ENCODE measurements at regions not wholly inside any gene's neighbourhood (a gene's known extent, or its start where the extent isn't known, plus 50 kb on each side); places are given as distances from the start of the nearest gene placed in this dataset.
"Not testable (repeated sequence)": the region's sequence is repeated elsewhere in the genome, so short reads cannot be mapped to it uniquely, and the experiment has no call there.

GRCh38 chr20:30384841-30385240, 872.6 kb upstream of the DEFB115 start:
- POLR2A ChIA-PET; H4K20me1 ChIP-seq (replicated peaks; ENCODE audit: control insufficient read depth, extremely low read depth, insufficient read depth, low read length); H3K4me2 ChIP-seq (ENCODE audit: insufficient read depth, low read length); intact Hi-C loops (cut with micrococcal nuclease); H3K27me3 ChIP-seq (ENCODE audit: control insufficient read depth in 2 of 2, insufficient read depth in 2 of 2, low read length in 2 of 2); BruUV-seq (replicated peaks); CTCF ChIA-PET; H3K9me3 ChIP-seq (replicated peaks; ENCODE audit: control insufficient read depth, insufficient read depth, low read length); H3K27ac ChIP-seq (ENCODE audit: insufficient read depth, low read depth, low read length); H3K9me1 ChIP-seq (replicated peaks; ENCODE audit: control insufficient read depth, extremely low read depth, insufficient read depth, low read length); FAIRE-seq; H3K4me3 ChIP-seq (replicated peaks in 1 of 3; ENCODE audit: insufficient read depth in 1 of 3, low read depth in 1 of 3, low read length in 3 of 3); DNase-seq (ENCODE audit: low read depth, low spot score); dilution Hi-C loops (cut with MboI; ENCODE audit: extremely low pct_ligation_motif_present, low sequenced_read_pairs); H3K9ac ChIP-seq (replicated peaks; ENCODE audit: extremely low read depth, insufficient read depth, low read length); H3K79me2 ChIP-seq (ENCODE audit: control insufficient read depth, insufficient read depth, low read length); H3K36me3 ChIP-seq (ENCODE audit: control insufficient read depth in 2 of 2, extremely low read depth in 1 of 2, insufficient read depth in 2 of 2, low read length in 2 of 2); H2AFZ ChIP-seq (ENCODE audit: low read depth, low read length); H3K4me1 ChIP-seq (ENCODE audit: control insufficient read depth, extremely low read depth, insufficient read depth, low read length): not testable (repeated sequence)

GRCh38 chr20:30386099-30386498, 871.4 kb upstream of the DEFB115 start:
- dilution Hi-C loops (cut with MboI; ENCODE audit: extremely low pct_ligation_motif_present, low sequenced_read_pairs); H3K4me3 ChIP-seq (replicated peaks in 1 of 3; ENCODE audit: insufficient read depth in 1 of 3, low read depth in 1 of 3, low read length in 3 of 3); H3K27me3 ChIP-seq (ENCODE audit: control insufficient read depth in 2 of 2, insufficient read depth in 2 of 2, low read length in 2 of 2); H3K9ac ChIP-seq (replicated peaks; ENCODE audit: extremely low read depth, insufficient read depth, low read length); intact Hi-C loops (cut with micrococcal nuclease); H3K27ac ChIP-seq (ENCODE audit: insufficient read depth, low read depth, low read length); H3K9me3 ChIP-seq (replicated peaks; ENCODE audit: control insufficient read depth, insufficient read depth, low read length); H2AFZ ChIP-seq (ENCODE audit: low read depth, low read length); POLR2A ChIA-PET; CTCF ChIA-PET; BruUV-seq (replicated peaks); H4K20me1 ChIP-seq (replicated peaks; ENCODE audit: control insufficient read depth, extremely low read depth, insufficient read depth, low read length); FAIRE-seq; H3K4me1 ChIP-seq (ENCODE audit: control insufficient read depth, extremely low read depth, insufficient read depth, low read length); H3K4me2 ChIP-seq (ENCODE audit: insufficient read depth, low read length); DNase-seq (ENCODE audit: low read depth, low spot score); H3K36me3 ChIP-seq (ENCODE audit: control insufficient read depth in 2 of 2, extremely low read depth in 1 of 2, insufficient read depth in 2 of 2, low read length in 2 of 2); H3K79me2 ChIP-seq (ENCODE audit: control insufficient read depth, insufficient read depth, low read length); H3K9me1 ChIP-seq (replicated peaks; ENCODE audit: control insufficient read depth, extremely low read depth, insufficient read depth, low read length): not testable (repeated sequence)

- dilution Hi-C loops (cut with MboI; ENCODE audit: extremely low pct_ligation_motif_present, low sequenced_read_pairs); FAIRE-seq; H3K9ac ChIP-seq (replicated peaks; ENCODE audit: extremely low read depth, insufficient read depth, low read length); H2AFZ ChIP-seq (ENCODE audit: low read depth, low read length); DNase-seq (ENCODE audit: low read depth, low spot score); H3K4me3 ChIP-seq (replicated peaks in 1 of 3; ENCODE audit: insufficient read depth in 1 of 3, low read depth in 1 of 3, low read length in 3 of 3); H4K20me1 ChIP-seq (replicated peaks; ENCODE audit: control insufficient read depth, extremely low read depth, insufficient read depth, low read length); H3K27ac ChIP-seq (ENCODE audit: insufficient read depth, low read depth, low read length); H3K4me2 ChIP-seq (ENCODE audit: insufficient read depth, low read length); H3K9me1 ChIP-seq (replicated peaks; ENCODE audit: control insufficient read depth, extremely low read depth, insufficient read depth, low read length); H3K79me2 ChIP-seq (ENCODE audit: control insufficient read depth, insufficient read depth, low read length); H3K9me3 ChIP-seq (replicated peaks; ENCODE audit: control insufficient read depth, insufficient read depth, low read length); POLR2A ChIA-PET; CTCF ChIA-PET; intact Hi-C loops (cut with micrococcal nuclease); BruUV-seq (replicated peaks); H3K27me3 ChIP-seq (ENCODE audit: control insufficient read depth in 2 of 2, insufficient read depth in 2 of 2, low read length in 2 of 2); H3K4me1 ChIP-seq (ENCODE audit: control insufficient read depth, extremely low read depth, insufficient read depth, low read length); H3K36me3 ChIP-seq (ENCODE audit: control insufficient read depth in 2 of 2, extremely low read depth in 1 of 2, insufficient read depth in 2 of 2, low read length in 2 of 2): not testable (repeated sequence)
Measured at GRCh38 chr20:30387823-30388222, 869.6 kb upstream of the DEFB115 start.

GRCh38 chr20:30393523-30393922, 863.9 kb upstream of the DEFB115 start:
- H3K27me3 ChIP-seq (ENCODE audit: control insufficient read depth in 2 of 2, insufficient read depth in 2 of 2, low read length in 2 of 2); H3K4me1 ChIP-seq (ENCODE audit: control insufficient read depth, extremely low read depth, insufficient read depth, low read length); FAIRE-seq; H4K20me1 ChIP-seq (replicated peaks; ENCODE audit: control insufficient read depth, extremely low read depth, insufficient read depth, low read length); H3K4me3 ChIP-seq (replicated peaks in 1 of 3; ENCODE audit: insufficient read depth in 1 of 3, low read depth in 1 of 3, low read length in 3 of 3); H3K9ac ChIP-seq (replicated peaks; ENCODE audit: extremely low read depth, insufficient read depth, low read length); CTCF ChIA-PET; dilution Hi-C loops (cut with MboI; ENCODE audit: extremely low pct_ligation_motif_present, low sequenced_read_pairs); H2AFZ ChIP-seq (ENCODE audit: low read depth, low read length); H3K9me1 ChIP-seq (replicated peaks; ENCODE audit: control insufficient read depth, extremely low read depth, insufficient read depth, low read length); H3K4me2 ChIP-seq (ENCODE audit: insufficient read depth, low read length); H3K9me3 ChIP-seq (replicated peaks; ENCODE audit: control insufficient read depth, insufficient read depth, low read length); H3K79me2 ChIP-seq (ENCODE audit: control insufficient read depth, insufficient read depth, low read length); intact Hi-C loops (cut with micrococcal nuclease); H3K36me3 ChIP-seq (ENCODE audit: control insufficient read depth in 2 of 2, extremely low read depth in 1 of 2, insufficient read depth in 2 of 2, low read length in 2 of 2); DNase-seq (ENCODE audit: low read depth, low spot score); POLR2A ChIA-PET; H3K27ac ChIP-seq (ENCODE audit: insufficient read depth, low read depth, low read length); BruUV-seq (replicated peaks): not testable (repeated sequence)
